HepG2 (cell line): ENCODE measurements at regions not wholly inside any gene's neighbourhood (a gene's known extent, or its start where the extent isn't known, plus 50 kb on each side); places are given as distances from the start of the nearest gene placed in this dataset.

ENCODE experiments used
- ATAC-seq: fragments of 200-7000 bp; cut with Tn5 transposase; 3 replicates; pipeline ENCODE4 v1.9.1; 2020; ENCODE audit warnings: mild to moderate bottlenecking, moderate library complexity
- BruUV-seq: library from RNA; stranded (reverse); fragments of 400-500 nt; replicated peaks from 2 replicates; lab custom pipeline; 2021; lab: Mats Ljungman, UMichigan
- CTCF ChIA-PET: fragments of 300-600 bp; formaldehyde crosslinking; extraction: SDS; loops from one replicate; lab custom pipeline; 2021; ENCODE audit warnings: low total read pairs, inconsistent platforms, low intra/inter-chr PET ratio; lab: Yijun Ruan, JAX
- POLR2A ChIA-PET: fragments of 350-600 bp; sonication (Branson Sonifier 250); formaldehyde crosslinking; loops from one replicate; lab custom pipeline; 2020; ENCODE audit warnings: antibody characterized with exemption, inconsistent platforms; lab: Yijun Ruan, JAX
- DNase-seq: peaks from one replicate; pipeline ENCODE4 v3.0.0-alpha.2; 2015; ENCODE audit warnings: low spot score
- FAIRE-seq: peaks from 3 replicates; lab custom pipeline; 2011; peaks lifted over from hg19 to GRCh38; lab: Jason Lieb, UNC
- H2AFZ ChIP-seq: one replicate; pipeline ENCODE4 v1.6.1; 2011; ENCODE audit warnings: low read length, inconsistent platforms
- H3K27ac ChIP-seq: fragments of 300-600 bp; 3 replicates; pipeline ENCODE4 v1.8.0; 2011; ENCODE audit warnings: mixed run types, mild to moderate bottlenecking, mixed read lengths, low read length, inconsistent platforms; ENCODE audit not compliant: insufficient read depth; ENCODE audit errors: extremely low read length
- H3K27me3 ChIP-seq, 2 experiments: fragments of 200-600 bp in 1 of 2; 2 replicates in 1 of 2; 3 replicates in 1 of 2; pipeline versions ENCODE4 v1.6.0 to v1.8.0; 2011; ENCODE audit warnings: low read length in 2 of 2, mild to moderate bottlenecking in 2 of 2, moderate library complexity in 2 of 2, inconsistent platforms in 1 of 2; ENCODE audit not compliant: insufficient read depth in 2 of 2, control insufficient read depth in 1 of 2
- H3K36me3 ChIP-seq, 2 experiments: fragments of 200-600 bp in 1 of 2; replicated peaks in 1 of 2; 2 replicates in 1 of 2; 3 replicates in 1 of 2; pipeline versions ENCODE4 v1.5.1 to v1.8.0; 2011; ENCODE audit warnings: low read length in 2 of 2, inconsistent platforms in 1 of 2; ENCODE audit not compliant: insufficient read depth in 2 of 2, control insufficient read depth in 1 of 2
- H3K4me1 ChIP-seq: 2 replicates; pipeline ENCODE4 v1.5.1; 2012; ENCODE audit warnings: low read length, inconsistent platforms; ENCODE audit not compliant: insufficient read depth
- H3K4me2 ChIP-seq: 2 replicates; pipeline ENCODE4 v1.6.0; 2011; ENCODE audit warnings: low read depth, low read length, inconsistent platforms
- H3K4me3 ChIP-seq, 3 experiments: fragments of 200-600 bp in 1 of 3; sonication (generic), shearing (Covaris generic) in 1 of 3; replicated peaks in 1 of 3; 2 replicates each; pipeline ENCODE4 v1.5.1; 2011 to 2016; ENCODE audit warnings: low read length in 3 of 3, inconsistent platforms in 2 of 3, low read depth in 2 of 3, mild to moderate bottlenecking in 2 of 3, control low read depth in 1 of 3, mixed read lengths in 1 of 3; ENCODE audit not compliant: insufficient read depth in 1 of 3
- H3K79me2 ChIP-seq: one replicate; pipeline ENCODE4 v1.6.1; 2011; ENCODE audit warnings: low read length, inconsistent platforms; ENCODE audit not compliant: insufficient read depth
- H3K9ac ChIP-seq: 2 replicates; pipeline ENCODE4 v1.6.0; 2011; ENCODE audit warnings: mild to moderate bottlenecking, low read depth, low read length, inconsistent platforms; ENCODE audit not compliant: insufficient read depth
- H3K9me3 ChIP-seq: 2 replicates; pipeline ENCODE4 v1.5.1; 2012; ENCODE audit warnings: mild to moderate bottlenecking, low read length
- H4K20me1 ChIP-seq: 2 replicates; pipeline ENCODE4 v1.6.0; 2011; ENCODE audit warnings: inconsistent platforms, mild to moderate bottlenecking, low read length, moderate library complexity; ENCODE audit not compliant: insufficient read depth
- AGO1 ChIP-seq: fragments of 200-400 bp; formaldehyde crosslinking; IDR thresholded peaks from 2 replicates; pipeline ENCODE4 v1.6.1; 2017; ENCODE audit warnings: mild to moderate bottlenecking, low read depth, low read length, moderate library complexity; ENCODE audit not compliant: poor library complexity, severe bottlenecking
- CCAR2 ChIP-seq: fragments of 200-400 bp; formaldehyde crosslinking; optimal IDR thresholded peaks from 2 replicates; pipeline ENCODE3; 2018; ENCODE audit warnings: low read depth, mild to moderate bottlenecking, low read length, moderate library complexity
- CHD2 ChIP-seq: IDR thresholded peaks from 2 replicates; pipeline ENCODE4 v1.6.1; 2011; ENCODE audit warnings: low read depth, low read length, improper control_type of control experiment
- KLF6 ChIP-seq: IDR thresholded peaks from 2 replicates; pipeline ENCODE4 v1.8.0; 2016; ENCODE audit warnings: missing biosample characterization, missing genetic modification reagents
- MED1 ChIP-seq: sonication (generic); formaldehyde crosslinking; IDR thresholded peaks from 2 replicates; pipeline ENCODE4 v1.4.0; 2020; ENCODE audit warnings: missing genetic modification reagents
- RAD51 ChIP-seq: fragments of 450-650 bp; IDR thresholded peaks from 2 replicates; pipeline ENCODE4 v1.6.1; 2016; ENCODE audit warnings: borderline replicate concordance
- TCF7L2 ChIP-seq: IDR thresholded peaks from 2 replicates; pipeline ENCODE4 v1.6.1; 2011; ENCODE audit warnings: mild to moderate bottlenecking, low read depth, low read length, moderate library complexity
- ZNF232 ChIP-seq: sonication (generic); formaldehyde crosslinking; IDR thresholded peaks from 2 replicates; pipeline ENCODE4 v1.4.0; 2020; ENCODE audit warnings: missing genetic modification reagents, borderline replicate concordance
- ZNF562 ChIP-seq: sonication (generic); formaldehyde crosslinking; IDR thresholded peaks from 2 replicates; pipeline ENCODE4 v1.8.0; 2022; ENCODE audit warnings: missing genetic modification reagents, borderline replicate concordance
- ZNF589 ChIP-seq: sonication (generic); formaldehyde crosslinking; conservative IDR thresholded peaks from 2 replicates; pipeline ENCODE4 v1.8.0; 2022; ENCODE audit warnings: mild to moderate bottlenecking, moderate library complexity, missing genetic modification reagents
- WGBS: methylation state at CpG from one replicate; pipeline ENCODE4 v1.1.6; 2017; ENCODE audit warnings: low lambda C conversion rate; 5-methylcytosine and 5-hydroxymethylcytosine counted together
- in situ Hi-C: cut with HindIII; loops from 2 replicates; pipeline ENCODE4 v1.10.0; 2017; ENCODE audit warnings: low pct_unique_long_range_greater_than_20kb; ENCODE audit not compliant: extremely low pct_ligation_motif_present
- intact Hi-C: fragments of 100-400 bp; cut with micrococcal nuclease; formaldehyde crosslinking; loops from one replicate; pipeline ENCODE4 v1.10.0; 2022; ENCODE audit not compliant: unreplicated experiment
- TF ChIP-seq, protein P1 (sequence below): sonication (generic); formaldehyde crosslinking; conservative IDR thresholded peaks from 2 replicates; pipeline ENCODE4 v1.8.0; 2022; ENCODE audit warnings: low read depth, missing genetic modification reagents
- TF ChIP-seq, protein P2 (sequence below): sonication (generic); formaldehyde crosslinking; IDR thresholded peaks from 2 replicates; pipeline ENCODE4 v1.5.1; 2020; ENCODE audit warnings: missing genetic modification reagents, mild to moderate bottlenecking, borderline replicate concordance
- TF ChIP-seq, protein P3 (sequence below): sonication (generic); formaldehyde crosslinking; IDR thresholded peaks from 2 replicates; pipeline ENCODE4 v1.9.0; 2021; ENCODE audit warnings: mild to moderate bottlenecking, missing genetic modification reagents
- TF ChIP-seq, protein P4 (sequence below): sonication (generic); formaldehyde crosslinking; IDR thresholded peaks from 2 replicates; pipeline ENCODE4 v1.4.0; 2020; ENCODE audit warnings: missing genetic modification reagents
- TF ChIP-seq, protein P5 (sequence below): sonication (generic); formaldehyde crosslinking; IDR thresholded peaks from 2 replicates; pipeline ENCODE4 v1.8.0; 2022; ENCODE audit warnings: mild to moderate bottlenecking, missing genetic modification reagents, borderline replicate concordance

DNA sequence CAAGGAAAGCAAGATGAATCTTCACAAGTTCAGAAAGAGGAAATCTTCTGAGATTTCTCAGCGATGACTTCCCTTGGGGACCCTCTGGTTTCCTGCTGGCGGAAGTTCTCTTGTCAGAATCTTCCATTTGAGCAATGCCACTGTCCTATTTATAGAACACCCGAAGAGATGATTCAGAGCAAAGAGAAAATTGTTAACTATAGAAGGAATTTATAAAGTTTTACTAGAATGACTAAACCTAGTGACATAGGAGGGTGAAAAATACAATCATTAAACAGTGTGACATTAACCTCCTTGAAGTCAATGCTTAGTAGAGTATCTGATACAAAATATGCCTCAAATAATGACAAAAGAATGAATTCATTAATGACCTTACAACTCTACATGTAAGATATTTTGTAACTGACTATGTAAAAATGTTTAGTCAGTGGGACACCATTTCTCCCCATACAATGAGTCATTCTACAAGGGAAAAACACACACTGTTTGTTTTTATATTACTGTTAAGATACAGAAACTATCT lies 206.5 kb upstream of the CNTNAP2 start:
- H3K27me3 ChIP-seq = no peaks in the 10 kb centered on the region; a peak in 1 of 5 replicates
- H2AFZ ChIP-seq = no peak overlapping the region
- FAIRE-seq (no peak), DNase-seq (no peak), ATAC-seq (no peak)
- in situ Hi-C loops (no loop called here), intact Hi-C loops (no loop called here)
- WGBS = 29% methylated on average over 3 of the region's 3 CpGs
- no peaks in the 10 kb centered on the region for H3K4me1 ChIP-seq
- H3K27ac ChIP-seq = no peak overlapping the region
- H3K9ac ChIP-seq = no peak overlapping the region
- no peak overlapping the region for H3K4me3 ChIP-seq
- H4K20me1 ChIP-seq = no peaks in the 10 kb centered on the region
- no TSS peak for BruUV-seq
- ChIA-PET POLR2A (no interaction called here), CTCF (no interaction called here)
- no peaks in the 10 kb centered on the region for H3K36me3 ChIP-seq
- no peaks in the 10 kb centered on the region for H3K79me2 ChIP-seq
- H3K9me3 ChIP-seq = peaks cover 88% of the 10 kb centered on the region
- H3K4me2 ChIP-seq = no peak overlapping the region
- no peak for TF ChIP-seq CCAR2
- no peak for TF ChIP-seq CHD2
- TF ChIP-seq, protein P1, sequence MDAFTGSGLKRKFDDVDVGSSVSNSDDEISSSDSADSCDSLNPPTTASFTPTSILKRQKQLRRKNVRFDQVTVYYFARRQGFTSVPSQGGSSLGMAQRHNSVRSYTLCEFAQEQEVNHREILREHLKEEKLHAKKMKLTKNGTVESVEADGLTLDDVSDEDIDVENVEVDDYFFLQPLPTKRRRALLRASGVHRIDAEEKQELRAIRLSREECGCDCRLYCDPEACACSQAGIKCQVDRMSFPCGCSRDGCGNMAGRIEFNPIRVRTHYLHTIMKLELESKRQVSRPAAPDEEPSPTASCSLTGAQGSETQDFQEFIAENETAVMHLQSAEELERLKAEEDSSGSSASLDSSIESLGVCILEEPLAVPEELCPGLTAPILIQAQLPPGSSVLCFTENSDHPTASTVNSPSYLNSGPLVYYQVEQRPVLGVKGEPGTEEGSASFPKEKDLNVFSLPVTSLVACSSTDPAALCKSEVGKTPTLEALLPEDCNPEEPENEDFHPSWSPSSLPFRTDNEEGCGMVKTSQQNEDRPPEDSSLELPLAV (CRISPR knock-in tag) = no peak
- no peak for TF ChIP-seq TCF7L2
- TF ChIP-seq, protein P2, sequence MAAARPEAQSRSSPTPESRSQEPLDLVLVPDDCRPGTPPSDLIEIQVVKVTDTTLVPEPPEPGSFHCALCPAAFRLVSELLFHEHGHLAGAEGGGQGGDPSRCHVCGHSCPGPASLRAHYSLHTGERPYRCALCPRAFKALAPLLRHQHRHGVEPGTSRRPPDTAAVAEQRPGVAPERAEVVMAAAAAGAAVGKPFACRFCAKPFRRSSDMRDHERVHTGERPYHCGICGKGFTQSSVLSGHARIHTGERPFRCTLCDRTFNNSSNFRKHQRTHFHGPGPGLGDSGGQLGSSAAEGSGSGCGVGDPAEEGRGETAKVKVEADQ (CRISPR knock-in tag) = no peak
- TF ChIP-seq, protein P3, sequence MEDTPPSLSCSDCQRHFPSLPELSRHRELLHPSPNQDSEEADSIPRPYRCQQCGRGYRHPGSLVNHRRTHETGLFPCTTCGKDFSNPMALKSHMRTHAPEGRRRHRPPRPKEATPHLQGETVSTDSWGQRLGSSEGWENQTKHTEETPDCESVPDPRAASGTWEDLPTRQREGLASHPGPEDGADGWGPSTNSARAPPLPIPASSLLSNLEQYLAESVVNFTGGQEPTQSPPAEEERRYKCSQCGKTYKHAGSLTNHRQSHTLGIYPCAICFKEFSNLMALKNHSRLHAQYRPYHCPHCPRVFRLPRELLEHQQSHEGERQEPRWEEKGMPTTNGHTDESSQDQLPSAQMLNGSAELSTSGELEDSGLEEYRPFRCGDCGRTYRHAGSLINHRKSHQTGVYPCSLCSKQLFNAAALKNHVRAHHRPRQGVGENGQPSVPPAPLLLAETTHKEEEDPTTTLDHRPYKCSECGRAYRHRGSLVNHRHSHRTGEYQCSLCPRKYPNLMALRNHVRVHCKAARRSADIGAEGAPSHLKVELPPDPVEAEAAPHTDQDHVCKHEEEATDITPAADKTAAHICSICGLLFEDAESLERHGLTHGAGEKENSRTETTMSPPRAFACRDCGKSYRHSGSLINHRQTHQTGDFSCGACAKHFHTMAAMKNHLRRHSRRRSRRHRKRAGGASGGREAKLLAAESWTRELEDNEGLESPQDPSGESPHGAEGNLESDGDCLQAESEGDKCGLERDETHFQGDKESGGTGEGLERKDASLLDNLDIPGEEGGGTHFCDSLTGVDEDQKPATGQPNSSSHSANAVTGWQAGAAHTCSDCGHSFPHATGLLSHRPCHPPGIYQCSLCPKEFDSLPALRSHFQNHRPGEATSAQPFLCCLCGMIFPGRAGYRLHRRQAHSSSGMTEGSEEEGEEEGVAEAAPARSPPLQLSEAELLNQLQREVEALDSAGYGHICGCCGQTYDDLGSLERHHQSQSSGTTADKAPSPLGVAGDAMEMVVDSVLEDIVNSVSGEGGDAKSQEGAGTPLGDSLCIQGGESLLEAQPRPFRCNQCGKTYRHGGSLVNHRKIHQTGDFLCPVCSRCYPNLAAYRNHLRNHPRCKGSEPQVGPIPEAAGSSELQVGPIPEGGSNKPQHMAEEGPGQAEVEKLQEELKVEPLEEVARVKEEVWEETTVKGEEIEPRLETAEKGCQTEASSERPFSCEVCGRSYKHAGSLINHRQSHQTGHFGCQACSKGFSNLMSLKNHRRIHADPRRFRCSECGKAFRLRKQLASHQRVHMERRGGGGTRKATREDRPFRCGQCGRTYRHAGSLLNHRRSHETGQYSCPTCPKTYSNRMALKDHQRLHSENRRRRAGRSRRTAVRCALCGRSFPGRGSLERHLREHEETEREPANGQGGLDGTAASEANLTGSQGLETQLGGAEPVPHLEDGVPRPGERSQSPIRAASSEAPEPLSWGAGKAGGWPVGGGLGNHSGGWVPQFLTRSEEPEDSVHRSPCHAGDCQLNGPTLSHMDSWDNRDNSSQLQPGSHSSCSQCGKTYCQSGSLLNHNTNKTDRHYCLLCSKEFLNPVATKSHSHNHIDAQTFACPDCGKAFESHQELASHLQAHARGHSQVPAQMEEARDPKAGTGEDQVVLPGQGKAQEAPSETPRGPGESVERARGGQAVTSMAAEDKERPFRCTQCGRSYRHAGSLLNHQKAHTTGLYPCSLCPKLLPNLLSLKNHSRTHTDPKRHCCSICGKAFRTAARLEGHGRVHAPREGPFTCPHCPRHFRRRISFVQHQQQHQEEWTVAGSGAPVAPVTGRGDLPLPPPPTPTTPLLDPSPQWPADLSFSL (CRISPR knock-in tag) = no peak
- TF ChIP-seq AGO1 = no peak
- TF ChIP-seq KLF6 (CRISPR knock-in tag) = no peak
- no peak for TF ChIP-seq MED1 (CRISPR knock-in tag)
- TF ChIP-seq RAD51 = no peak
- no peak for TF ChIP-seq ZNF562 (CRISPR knock-in tag)
- TF ChIP-seq, protein P4, sequence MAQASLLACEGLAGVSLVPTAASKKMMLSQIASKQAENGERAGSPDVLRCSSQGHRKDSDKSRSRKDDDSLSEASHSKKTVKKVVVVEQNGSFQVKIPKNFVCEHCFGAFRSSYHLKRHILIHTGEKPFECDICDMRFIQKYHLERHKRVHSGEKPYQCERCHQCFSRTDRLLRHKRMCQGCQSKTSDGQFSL = no peak
- TF ChIP-seq ZNF589 = no peak
- TF ChIP-seq, protein P5, sequence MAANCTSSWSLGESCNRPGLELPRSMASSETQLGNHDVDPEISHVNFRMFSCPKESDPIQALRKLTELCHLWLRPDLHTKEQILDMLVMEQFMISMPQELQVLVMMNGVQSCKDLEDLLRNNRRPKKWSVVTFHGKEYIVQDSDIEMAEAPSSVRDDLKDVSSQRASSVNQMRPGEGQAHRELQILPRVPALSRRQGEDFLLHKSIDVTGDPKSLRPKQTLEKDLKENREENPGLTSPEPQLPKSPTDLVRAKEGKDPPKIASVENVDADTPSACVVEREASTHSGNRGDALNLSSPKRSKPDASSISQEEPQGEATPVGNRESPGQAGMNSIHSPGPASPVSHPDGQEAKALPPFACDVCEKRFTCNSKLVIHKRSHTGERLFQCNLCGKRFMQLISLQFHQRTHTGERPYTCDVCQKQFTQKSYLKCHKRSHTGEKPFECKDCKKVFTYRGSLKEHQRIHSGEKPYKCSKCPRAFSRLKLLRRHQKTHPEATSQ (CRISPR knock-in tag) = no peak
- TF ChIP-seq ZNF232 (CRISPR knock-in tag) = no peak
